Cardiac fibroblast (primary cell): ENCODE measurements at regions not wholly inside any gene's neighbourhood (a gene's known extent, or its start where the extent isn't known, plus 50 kb on each side); places are given as distances from the start of the nearest gene placed in this dataset.

Experiments used
- DNase-seq, 2 donors: peaks; one replicate each; pipeline versions ENCODE4 v3.0.0 to v3.0.0-alpha.2; 2010; ENCODE audit warnings: low read depth in 2 of 2
- H3K4me3 ChIP-seq, 2 donors: replicated peaks in 1 of 2; 1 replicate in 1 of 2; 2 replicates in 1 of 2; pipeline ENCODE4 v1.5.1; 2011; ENCODE audit warnings: low read depth in 2 of 2, low read length in 2 of 2, mild to moderate bottlenecking in 2 of 2, moderate library complexity in 1 of 2
- TF ChIP-seq, protein P1 (sequence below): IDR thresholded peaks from one replicate; pipeline ENCODE4 v1.5.1; 2011; ENCODE audit warnings: low read depth, mild to moderate bottlenecking, low read length, inconsistent platforms

DNA sequence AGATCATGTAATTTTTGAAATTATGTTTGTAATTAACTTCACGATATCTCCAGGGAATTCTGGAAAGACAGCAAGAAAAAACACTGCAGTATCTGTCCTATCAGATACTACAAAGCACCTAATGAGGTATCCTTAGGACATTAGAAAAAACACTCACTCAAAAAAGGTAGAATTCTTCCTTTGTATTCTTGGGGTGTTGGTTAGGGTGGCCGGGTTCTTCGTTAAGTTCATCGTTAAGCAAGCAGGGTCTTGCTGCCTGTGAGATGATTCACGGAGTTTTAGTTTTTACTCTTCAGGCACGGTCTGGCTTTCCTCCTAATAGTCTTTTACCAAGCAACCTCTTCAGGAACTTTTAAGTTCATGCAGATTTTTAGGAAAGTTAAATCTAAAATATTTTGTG is 91.4 kb upstream of the IRX4 start:
- TF ChIP-seq, protein P1, sequence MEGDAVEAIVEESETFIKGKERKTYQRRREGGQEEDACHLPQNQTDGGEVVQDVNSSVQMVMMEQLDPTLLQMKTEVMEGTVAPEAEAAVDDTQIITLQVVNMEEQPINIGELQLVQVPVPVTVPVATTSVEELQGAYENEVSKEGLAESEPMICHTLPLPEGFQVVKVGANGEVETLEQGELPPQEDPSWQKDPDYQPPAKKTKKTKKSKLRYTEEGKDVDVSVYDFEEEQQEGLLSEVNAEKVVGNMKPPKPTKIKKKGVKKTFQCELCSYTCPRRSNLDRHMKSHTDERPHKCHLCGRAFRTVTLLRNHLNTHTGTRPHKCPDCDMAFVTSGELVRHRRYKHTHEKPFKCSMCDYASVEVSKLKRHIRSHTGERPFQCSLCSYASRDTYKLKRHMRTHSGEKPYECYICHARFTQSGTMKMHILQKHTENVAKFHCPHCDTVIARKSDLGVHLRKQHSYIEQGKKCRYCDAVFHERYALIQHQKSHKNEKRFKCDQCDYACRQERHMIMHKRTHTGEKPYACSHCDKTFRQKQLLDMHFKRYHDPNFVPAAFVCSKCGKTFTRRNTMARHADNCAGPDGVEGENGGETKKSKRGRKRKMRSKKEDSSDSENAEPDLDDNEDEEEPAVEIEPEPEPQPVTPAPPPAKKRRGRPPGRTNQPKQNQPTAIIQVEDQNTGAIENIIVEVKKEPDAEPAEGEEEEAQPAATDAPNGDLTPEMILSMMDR, result no peak
- DNase-seq, result no peak
- H3K4me3 ChIP-seq, result no peak overlapping the region

DNA sequence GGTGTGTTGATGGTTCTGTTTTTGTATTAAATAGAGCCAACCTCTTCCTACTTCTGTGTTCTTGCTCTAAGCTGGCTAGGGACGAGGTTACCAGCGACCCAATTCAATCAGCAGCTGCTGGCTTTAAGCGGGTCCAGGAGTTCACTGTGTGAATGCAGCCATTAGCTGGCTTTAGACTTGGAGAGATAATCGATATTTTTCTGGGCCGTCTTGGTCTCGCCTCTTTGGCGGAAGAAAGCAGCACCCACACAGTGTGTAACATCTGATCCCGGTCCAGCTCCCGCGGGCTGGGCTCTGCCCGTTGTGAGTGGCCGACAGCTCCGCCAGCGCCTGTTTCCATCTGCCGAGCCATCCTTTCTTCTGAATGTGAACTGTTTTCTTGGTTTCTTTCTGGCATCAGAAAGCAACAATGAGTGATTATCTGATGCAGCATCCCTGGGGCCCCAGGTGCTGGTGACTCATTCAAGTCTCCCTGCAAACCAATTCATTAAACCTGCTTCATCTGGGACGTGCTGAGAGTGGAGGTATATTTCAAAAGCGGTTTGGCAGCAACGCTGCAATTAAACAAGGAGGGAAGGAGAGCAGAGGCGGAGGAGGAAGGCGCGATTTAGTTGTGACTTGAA is 90.8 kb upstream of the IRX4 start:
- no peak overlapping the region for H3K4me3 ChIP-seq
- no peak for DNase-seq
- TF ChIP-seq, protein P1, result no peak

DNA sequence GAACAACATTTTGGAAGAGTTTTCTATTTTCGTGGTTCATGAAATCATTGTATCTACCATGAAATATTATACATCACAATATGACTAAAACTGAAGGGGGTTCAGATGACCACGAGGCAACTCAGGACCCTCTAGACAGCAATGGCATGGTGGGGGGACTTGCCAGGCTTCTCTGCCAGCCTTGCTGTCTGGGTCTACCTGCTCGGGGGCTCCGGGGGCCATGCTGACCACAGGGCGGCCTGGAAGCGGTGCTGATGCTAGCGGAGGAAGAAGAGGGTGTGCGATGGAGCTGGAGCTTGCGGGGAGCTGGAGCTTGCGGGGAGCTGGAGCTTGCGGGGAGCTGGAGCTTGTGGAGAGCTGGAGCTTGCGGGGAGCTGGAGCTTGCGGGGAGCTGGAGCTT is 89.2 kb upstream of the IRX4 start:
- no peak overlapping the region for H3K4me3 ChIP-seq
- TF ChIP-seq, protein P1, result no peak
- no peak for DNase-seq

DNA sequence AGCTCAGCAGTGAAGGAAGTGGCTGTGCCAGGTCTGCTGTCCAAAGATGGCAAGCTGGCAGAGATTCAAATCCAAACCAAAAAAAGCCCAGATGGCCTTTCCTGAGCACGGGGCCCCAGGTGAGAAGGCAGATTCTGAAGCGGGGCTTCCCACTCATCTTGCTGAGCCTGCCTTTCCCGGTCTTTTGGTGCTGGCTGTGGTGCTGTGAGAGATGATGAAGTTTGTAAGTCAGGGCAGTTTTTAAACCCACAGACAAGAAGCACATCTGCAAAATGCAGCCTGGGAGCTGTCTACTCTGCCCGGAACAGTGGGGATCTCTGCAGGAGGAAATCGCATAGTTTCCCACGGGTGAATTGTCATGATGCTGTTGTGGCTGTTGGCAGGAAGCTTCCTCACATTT is 85.0 kb upstream of the IRX4 start:
- DNase-seq, result no peak
- TF ChIP-seq, protein P1, result no peak
- H3K4me3 ChIP-seq, result no peak overlapping the region

DNA sequence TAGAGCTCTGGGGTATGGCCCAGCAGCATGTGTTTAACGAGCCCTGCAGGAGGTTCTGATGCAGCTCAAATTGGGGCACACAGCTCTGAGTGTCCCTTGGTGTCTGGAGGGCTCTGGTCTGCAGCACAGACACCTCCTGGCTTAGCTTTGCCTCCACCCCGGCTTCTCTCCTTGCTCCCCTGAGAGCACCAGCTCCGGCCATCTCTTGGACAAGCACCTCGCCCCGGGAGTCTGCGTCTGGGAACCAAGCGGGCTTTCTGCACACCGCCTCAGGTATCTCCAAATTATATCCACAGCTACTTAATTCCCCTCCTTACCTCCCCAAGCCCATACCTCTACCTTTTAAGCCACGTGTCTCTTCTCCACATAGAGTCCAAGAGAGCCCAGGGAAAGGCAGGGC is 83.7 kb upstream of the IRX4 start:
- TF ChIP-seq, protein P1, result no peak
- H3K4me3 ChIP-seq, result no peak overlapping the region
- DNase-seq, result no peak

DNA sequence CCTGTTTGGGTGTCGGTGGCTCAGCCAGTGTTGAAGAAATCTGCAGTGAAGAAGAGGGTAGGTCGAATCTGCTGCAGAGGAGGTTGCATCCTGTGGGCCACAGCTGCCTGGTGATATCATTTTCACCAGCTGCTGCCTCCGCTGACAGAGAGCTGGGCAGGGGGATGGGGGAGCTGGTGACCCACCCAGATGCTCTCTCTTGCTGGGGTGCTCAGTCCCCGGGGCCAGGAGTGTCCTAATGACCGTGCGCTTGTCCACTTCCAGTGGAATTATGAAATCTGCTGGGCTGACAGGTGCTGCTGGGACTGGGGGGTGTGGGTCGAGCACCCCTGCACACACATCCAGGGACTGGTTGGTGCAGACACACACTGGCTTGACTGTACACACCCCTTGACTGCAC is 83.2 kb upstream of the IRX4 start:
- no peak for DNase-seq
- TF ChIP-seq, protein P1, result no peak

DNA sequence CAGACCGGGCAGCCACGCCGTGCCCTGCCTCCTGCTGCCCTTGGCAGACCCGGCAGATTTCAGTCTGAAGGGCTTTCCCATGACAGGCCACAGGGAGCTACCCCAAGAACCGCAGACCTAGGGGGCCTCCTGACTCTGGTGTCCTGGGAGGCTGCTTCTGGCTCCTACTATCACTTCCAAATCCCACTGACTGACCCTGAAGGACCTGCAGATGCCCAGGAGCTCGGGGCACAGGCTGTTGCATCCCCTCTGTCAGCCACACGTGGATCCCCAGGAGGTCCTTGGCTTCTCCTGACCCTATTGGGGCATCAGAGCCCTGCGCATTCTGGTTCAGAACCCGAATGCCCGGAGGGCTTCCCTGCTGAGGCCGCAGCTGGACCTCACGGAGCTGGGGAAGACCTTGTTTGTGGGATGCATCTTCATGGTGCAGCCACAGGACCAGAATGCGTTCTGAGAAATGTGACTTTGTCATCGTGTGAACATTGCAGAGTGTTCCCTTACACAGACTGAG is 81.3 kb upstream of the IRX4 start:
- H3K4me3 ChIP-seq, result no peak overlapping the region
- DNase-seq, result no peak
- TF ChIP-seq, protein P1, result no peak

More for the DNA sequence above, 83.2 kb upstream of the IRX4 start:
- no peak overlapping the region for H3K4me3 ChIP-seq
